NCI-H2107 treated with DMSO at 0.1 percent for 48 hours (cell line): ENCODE measurements at regions not wholly inside any gene's neighbourhood (a gene's known extent, or its start where the extent isn't known, plus 50 kb on each side); places are given as distances from the start of the nearest gene placed in this dataset.
"Not testable (repeated sequence)": the region's sequence is repeated elsewhere in the genome, so short reads cannot be mapped to it uniquely, and the experiment has no call there.

ENCODE experiments used
- DNase-seq: peaks from one replicate; lab custom pipeline; 2025; ENCODE audit not compliant: unreplicated experiment; lab: John Stamatoyannopoulos, UW

GRCh38 chrX:140086691-140087090 is 121.4 kb upstream of the CXorf66 start:
- no peak for DNase-seq

DNA sequence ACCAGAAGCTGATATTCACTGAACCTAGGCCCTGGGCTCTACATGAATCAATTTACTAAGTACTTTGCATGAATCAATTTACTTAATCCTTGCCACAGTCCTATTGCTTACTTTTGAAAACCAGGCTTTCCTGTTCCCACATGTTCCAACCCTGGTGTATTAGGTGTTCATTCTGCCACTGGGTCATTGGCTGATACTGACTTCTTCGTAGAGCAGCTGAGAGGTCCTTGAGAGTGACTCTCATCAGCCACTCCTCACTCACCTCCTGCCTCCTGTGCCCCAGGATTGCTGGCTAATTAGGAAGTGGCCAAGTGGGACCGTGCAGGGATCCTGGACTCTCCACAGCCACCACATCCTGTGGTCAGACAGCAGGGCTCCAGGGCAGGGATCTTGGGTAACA is 109.5 kb upstream of the CXorf66 start:
- DNase-seq = not testable (repeated sequence)

DNA sequence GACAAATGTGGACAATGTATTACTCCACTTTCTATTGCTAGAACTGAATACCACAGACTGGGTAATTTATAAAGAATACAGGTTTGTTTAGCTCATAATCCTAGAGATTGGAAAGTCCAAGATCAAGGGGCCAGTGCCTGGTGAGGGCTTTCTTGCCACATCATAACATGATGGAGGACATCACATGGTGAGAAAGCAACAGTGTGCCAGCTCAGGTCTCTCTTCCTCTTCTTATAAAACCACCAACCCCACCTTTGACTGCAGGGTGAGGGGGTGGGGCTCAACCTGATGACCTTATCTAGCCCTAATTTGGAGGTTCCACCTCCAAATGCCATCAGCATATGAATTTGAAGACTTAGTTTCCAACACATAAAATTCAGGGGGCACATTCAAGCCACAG is 105.7 kb upstream of the CXorf66 start:
- DNase-seq = no peak

DNA sequence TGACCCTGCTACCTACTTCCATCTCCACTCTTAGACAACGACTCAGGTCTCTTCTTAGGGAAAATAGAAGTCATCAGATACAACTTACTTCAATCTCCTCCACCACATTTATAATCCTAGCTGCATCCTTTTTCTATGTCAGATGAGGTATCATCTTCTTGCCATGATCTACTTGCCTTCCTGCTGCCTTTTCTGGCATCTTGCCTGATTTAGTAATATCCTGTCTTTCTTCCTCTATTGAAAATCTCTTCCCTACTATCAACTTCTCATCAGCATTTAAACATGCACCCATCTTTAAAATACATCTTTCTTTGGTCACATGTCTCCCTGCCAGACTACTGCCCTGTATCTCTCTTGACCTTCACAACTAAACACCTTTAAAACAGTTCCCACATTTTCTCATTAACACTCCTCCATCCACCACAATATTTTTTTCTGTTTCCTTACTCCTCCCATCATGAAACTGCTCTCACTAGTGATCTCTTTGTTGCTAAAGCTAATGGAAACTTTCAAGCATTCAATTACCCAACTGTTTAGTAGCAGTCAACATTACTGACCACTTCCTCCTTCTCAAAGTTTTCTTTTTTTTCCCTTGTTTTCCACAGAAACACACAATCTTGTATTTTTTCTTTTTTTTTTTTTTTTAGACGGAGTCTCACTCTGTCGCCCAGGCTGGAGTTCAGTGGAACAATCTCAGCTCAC is 100.8 kb upstream of the CXorf66 start:
- DNase-seq = no peak

DNA sequence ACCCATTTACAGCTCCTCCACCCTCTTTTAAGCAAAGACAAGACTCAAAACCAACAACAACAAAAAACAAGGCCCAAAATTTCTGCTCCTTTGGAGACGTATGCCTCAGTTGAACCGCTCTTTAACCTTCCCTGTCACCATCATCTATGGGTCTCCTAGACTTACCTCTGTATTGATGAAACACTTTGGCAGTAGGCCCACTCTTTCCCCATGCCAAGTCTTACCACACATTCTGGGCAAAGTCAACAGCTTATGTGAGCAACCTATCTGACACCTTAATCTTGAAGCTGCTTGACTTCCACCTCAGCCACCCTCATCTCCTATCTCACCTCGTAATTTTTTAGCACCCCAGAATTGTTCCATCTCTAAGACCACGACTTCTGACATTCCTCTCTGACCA is 99.7 kb upstream of the CXorf66 start:
- DNase-seq = no peak

GRCh38 chrX:140057001-140057411 is 91.7 kb upstream of the CXorf66 start:
- DNase-seq = peak; percentile 69

GRCh38 chrX:140053846-140054245 is 88.5 kb upstream of the CXorf66 start:
- no peak for DNase-seq

DNA sequence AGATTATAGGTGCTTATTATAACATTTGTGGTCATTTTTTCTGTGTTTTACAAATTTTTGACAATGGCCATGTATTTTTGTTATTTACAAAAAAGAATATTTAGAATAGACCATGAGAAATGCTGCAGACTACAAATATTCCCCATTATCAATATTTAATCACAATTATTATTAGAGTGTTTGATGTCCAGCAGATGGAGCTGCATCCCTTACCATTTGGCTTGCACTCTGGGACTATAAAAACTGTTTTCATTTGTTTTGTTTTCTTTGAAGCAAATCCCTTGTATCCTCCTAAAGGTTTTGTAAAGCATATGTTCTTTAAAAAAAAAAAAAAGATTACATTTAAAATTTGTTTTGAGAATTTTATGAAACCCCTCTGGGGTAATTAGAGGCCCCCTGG is 85.6 kb upstream of the CXorf66 start:
- no peak for DNase-seq

DNA sequence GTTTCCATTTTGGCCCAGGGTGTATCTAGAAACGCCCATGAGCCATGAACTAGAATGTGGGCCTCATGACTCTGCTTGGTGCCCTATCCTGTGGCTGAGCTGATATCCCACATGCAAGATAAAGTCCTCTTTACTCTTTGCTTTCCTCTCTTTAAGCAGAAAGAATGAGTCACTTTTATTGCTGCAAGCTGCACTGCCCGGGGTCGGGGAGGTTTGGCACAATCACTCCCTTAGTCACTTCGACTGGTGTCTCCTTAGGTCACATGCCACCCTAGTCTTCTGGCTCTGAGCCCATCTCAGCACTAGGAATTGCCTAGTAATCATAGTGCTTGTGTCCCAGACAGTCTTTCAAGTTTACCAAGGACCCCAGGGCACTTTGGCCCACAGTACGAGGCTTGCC is 75.1 kb upstream of the CXorf66 start:
- DNase-seq = no peak

DNA sequence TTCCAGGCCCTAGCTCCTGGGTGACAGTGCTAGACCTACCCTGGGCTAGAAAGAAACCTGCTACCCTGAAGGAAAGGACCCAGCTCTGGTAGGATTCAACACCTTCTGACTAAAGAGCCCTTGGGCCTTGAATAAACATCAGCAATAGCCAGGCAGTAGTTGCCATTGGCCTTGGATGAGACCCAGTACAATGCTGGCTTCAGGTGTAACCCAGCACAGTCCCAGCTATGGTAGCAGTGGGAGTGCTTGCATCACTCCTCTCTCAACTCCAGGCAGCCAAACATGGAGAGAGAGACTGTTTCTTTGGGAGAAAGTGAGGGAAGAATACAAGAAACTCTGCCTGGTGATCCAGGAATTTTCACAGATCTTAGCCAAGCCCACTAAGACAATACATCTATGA is 73.5 kb upstream of the CXorf66 start:
- no peak for DNase-seq

DNA sequence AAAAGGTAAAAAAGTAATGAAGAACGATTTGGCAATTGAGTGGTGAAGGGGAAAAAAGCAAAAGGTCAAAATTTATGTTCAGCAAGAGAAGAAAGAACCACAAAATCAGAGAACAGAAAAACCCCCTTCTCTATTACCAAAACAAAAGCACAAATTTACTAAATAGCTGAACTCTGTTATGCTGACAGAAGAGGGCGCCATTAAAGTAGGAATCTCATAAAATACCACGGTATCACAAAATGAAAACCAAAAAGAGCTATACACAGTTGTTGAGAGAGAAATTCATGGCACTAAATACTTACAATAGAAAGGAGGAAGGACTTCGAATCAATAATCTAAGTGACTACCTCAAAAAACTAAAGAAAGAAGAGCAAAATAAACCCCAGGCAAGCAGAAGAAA is 69.6 kb upstream of the CXorf66 start:
- DNase-seq = no peak

DNA sequence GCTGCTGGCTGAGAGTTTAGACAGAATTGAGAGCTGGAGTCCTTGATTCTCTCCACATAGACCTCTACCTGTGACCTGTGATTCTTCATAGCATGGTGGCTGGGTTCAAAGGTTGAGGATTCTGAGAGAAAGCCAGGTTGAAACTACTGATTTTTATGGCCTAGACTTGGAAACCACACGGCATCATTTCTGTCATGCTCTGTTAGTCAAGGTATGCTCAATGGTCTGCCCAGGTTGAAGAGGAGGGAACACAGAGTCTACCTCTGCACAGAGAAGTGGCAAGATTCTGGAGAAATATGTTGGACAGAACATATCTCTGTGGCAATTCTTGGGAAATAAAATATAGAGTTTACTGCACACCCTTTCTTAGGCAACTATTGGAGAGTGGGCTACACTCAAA is 57.2 kb upstream of the CXorf66 start:
- no peak for DNase-seq

- DNase-seq = not testable (repeated sequence)
Measured at GRCh38 chrX:140019134-140019533, 53.8 kb upstream of the CXorf66 start.
